ENCODE measurements at regions not wholly inside any gene's neighbourhood (a gene's known extent, or its start where the extent isn't known, plus 50 kb on each side); places are given as distances from the start of the nearest gene placed in this dataset.
A peak's percentile ranks its signal among the peaks of the same experiment; 100 is the strongest.

- 38 to 64% (median 61%) methylated on average over 6 to 9 of the region's 9 CpGs for WGBS, 5 donors
- peak overlapping the region in 1 of 4 donors; percentile 1 for H3K4me3 ChIP-seq
- H3K27ac ChIP-seq, result peak overlapping the region; percentile 85 to 93 (median 91)
- intact Hi-C loops (cut with DNase I; ENCODE audit: low total_unique reads), result loop anchor here (5.0 kb wide), 1 partner anchor 93 kb away; no protein-coding TSS in a partner anchor
- H3K9me3 ChIP-seq, result no peaks in the 10 kb centered on the region
- TF ChIP-seq POLR2AphosphoS5 (IDR thresholded peaks at IDR 0.05) (no peak), CTCF (IDR thresholded peaks at IDR 0.05) (no peak), POLR2A (IDR thresholded peaks at IDR 0.05) (no peak), EP300 (IDR thresholded peaks at IDR 0.05) (no peak)
- H3K27me3 ChIP-seq, result no peaks in the 10 kb centered on the region
- DNase-seq, result no peak
- peaks cover 0 to 4% (median 0%) of the 10 kb centered on the region in 4 donors for H3K36me3 ChIP-seq
- peaks cover 97 to 100% (median 99%) of the 10 kb centered on the region in 4 donors for H3K4me1 ChIP-seq
Observed at GRCh38 chr17:77425348-77425747, 284.6 kb downstream of the SEC14L1 start.

DNA sequence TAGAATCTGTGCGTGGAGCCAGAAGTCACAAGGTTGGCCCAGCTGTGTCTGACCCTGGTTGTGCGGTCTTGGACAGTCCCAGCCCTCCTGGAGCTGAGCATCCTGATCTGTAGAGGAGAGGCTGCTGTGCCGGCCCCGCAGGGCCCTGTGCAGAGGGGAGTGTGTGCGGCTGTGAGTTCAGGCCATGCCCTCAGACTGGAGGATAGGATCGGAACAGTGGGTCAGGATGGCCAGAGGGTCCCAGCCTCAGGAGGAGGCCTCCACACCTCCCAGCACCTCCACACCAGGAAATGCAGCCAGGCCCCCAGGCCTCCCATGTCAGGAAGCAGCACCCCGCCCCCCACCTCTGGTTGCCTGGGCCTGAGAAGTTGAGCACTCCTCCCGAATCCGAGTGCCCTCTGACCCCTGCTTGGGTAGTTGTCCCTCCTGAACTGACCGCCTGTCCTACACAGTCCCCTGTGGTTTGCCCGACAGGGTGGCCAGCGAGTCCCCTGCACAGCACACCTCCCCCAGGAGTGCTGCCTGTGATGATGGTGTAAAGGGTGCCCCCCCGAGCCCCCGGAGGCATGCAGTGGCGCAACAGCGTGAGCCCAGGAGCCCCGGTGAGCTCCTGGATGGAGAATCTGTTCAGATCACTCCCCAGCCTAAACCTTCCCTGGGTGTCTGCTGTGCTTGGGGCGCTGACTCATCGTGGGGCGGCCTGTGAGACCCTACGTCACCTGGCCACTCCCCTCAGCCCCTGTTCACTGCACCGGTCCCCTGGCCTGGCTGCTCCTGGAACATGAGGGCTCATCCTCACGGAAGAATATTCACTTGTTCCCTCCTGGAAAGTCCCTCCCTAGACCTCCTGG, 285.2 kb downstream of the SEC14L1 start:
- intact Hi-C loops (cut with DNase I; ENCODE audit: low total_unique reads), result loop anchor here (5.0 kb wide), 1 partner anchor 94 kb away; no protein-coding TSS in a partner anchor
- H3K4me1 ChIP-seq, result peaks cover 97 to 100% (median 99%) of the 10 kb centered on the region in 4 donors
- 61 to 76% (median 63%) methylated on average over 8 to 23 of the region's 23 CpGs for WGBS, 5 donors

GRCh38 chr17:77426676-77427386, 286.1 kb downstream of the SEC14L1 start:
- TF ChIP-seq POLR2AphosphoS5 (IDR thresholded peaks at IDR 0.05) (no peak), CTCF (IDR thresholded peaks at IDR 0.05) (no peak), EP300 (IDR thresholded peaks at IDR 0.05) (no peak), POLR2A (IDR thresholded peaks at IDR 0.05) (no peak)
- WGBS, 5 donors, result 74 to 81% (median 75%) methylated on average over 11 of the region's 11 CpGs
- intact Hi-C loops (cut with DNase I; ENCODE audit: low total_unique reads), result loop anchor here (5.0 kb wide), 1 partner anchor 95 kb away; no protein-coding TSS in a partner anchor
- H3K9me3 ChIP-seq, result no peaks in the 10 kb centered on the region
- peaks cover 0 to 4% (median 0%) of the 10 kb centered on the region in 4 donors for H3K36me3 ChIP-seq
- peak overlapping the region; percentile 85 to 93 (median 91) for H3K27ac ChIP-seq
- no peak overlapping the region for H3K4me3 ChIP-seq
- peaks cover 89 to 98% (median 93%) of the 10 kb centered on the region in 4 donors for H3K4me1 ChIP-seq
- DNase-seq, result no peak
- H3K27me3 ChIP-seq, result no peaks in the 10 kb centered on the region

More for the DNA sequence above, 285.2 kb downstream of the SEC14L1 start:
- peak in 1 of 2 donors; percentile 36 for DNase-seq
- TF ChIP-seq POLR2A (IDR thresholded peaks at IDR 0.05), result no peak
- TF ChIP-seq EP300 (IDR thresholded peaks at IDR 0.05), result peak; percentile 32
- peak in 2 of 3 donors; percentile 10 to 56 for TF ChIP-seq POLR2AphosphoS5 (IDR thresholded peaks at IDR 0.05)
- TF ChIP-seq CTCF (IDR thresholded peaks at IDR 0.05), result no peak
- peaks cover 0 to 4% (median 0%) of the 10 kb centered on the region in 4 donors for H3K36me3 ChIP-seq
- peak overlapping the region; percentile 85 to 93 (median 91) for H3K27ac ChIP-seq
- no peaks in the 10 kb centered on the region for H3K27me3 ChIP-seq
- no peaks in the 10 kb centered on the region for H3K9me3 ChIP-seq
- no peak overlapping the region for H3K4me3 ChIP-seq

- Histone ChIP-seq H3K27me3 (no peaks in the 10 kb centered on the region), H3K36me3 (peaks cover 0 to 4% (median 0%) of the 10 kb centered on the region in 4 donors), H3K27ac (peak overlapping the region; percentile 85 to 93 (median 91)), H3K4me1 (peaks cover 84 to 98% (median 87%) of the 10 kb centered on the region in 4 donors), H3K4me3 (no peak overlapping the region), H3K9me3 (no peaks in the 10 kb centered on the region)
- WGBS, 5 donors, result 43 to 58% (median 47%) methylated on average over 12 to 14 of the region's 14 CpGs
- DNase-seq, result no peak
- intact Hi-C loops (cut with DNase I; ENCODE audit: low total_unique reads), result loop anchor here (5.0 kb wide), 1 partner anchor 95 kb away; no protein-coding TSS in a partner anchor
- no peak for TF ChIP-seq EP300 (IDR thresholded peaks at IDR 0.05)
- no peak for TF ChIP-seq POLR2A (IDR thresholded peaks at IDR 0.05)
- no peak for TF ChIP-seq CTCF (IDR thresholded peaks at IDR 0.05)
- peak in 1 of 3 donors; percentile 14 for TF ChIP-seq POLR2AphosphoS5 (IDR thresholded peaks at IDR 0.05)
Observed at GRCh38 chr17:77427391-77427991, 286.7 kb downstream of the SEC14L1 start.

Measured in stomach (tissue), 8 donors.